BLaER1 (cell line): ENCODE measurements at regions not wholly inside any gene's neighbourhood (a gene's known extent, or its start where the extent isn't known, plus 50 kb on each side); places are given as distances from the start of the nearest gene placed in this dataset.
"Not testable (repeated sequence)": the region's sequence is repeated elsewhere in the genome, so short reads cannot be mapped to it uniquely, and the experiment has no call there.

Source experiments
- H3K27ac ChIP-seq: shearing (Covaris generic); formaldehyde crosslinking; 2 replicates; pipeline ENCODE4 v1.8.1; 2022
- H3K27me3 ChIP-seq: shearing (Covaris generic); formaldehyde crosslinking; 2 replicates; pipeline ENCODE4 v1.8.1; 2022
- H3K36me3 ChIP-seq: shearing (Covaris generic); formaldehyde crosslinking; 2 replicates; pipeline ENCODE4 v1.8.1; 2022
- H3K4me1 ChIP-seq: shearing (Covaris generic); formaldehyde crosslinking; 2 replicates; pipeline ENCODE4 v1.8.1; 2022
- H3K4me2 ChIP-seq: shearing (Covaris generic); formaldehyde crosslinking; 2 replicates; pipeline ENCODE4 v1.8.1; 2022
- H3K4me3 ChIP-seq: shearing (Covaris generic); formaldehyde crosslinking; 2 replicates; pipeline ENCODE4 v1.8.1; 2022
- H3K9ac ChIP-seq: shearing (Covaris generic); formaldehyde crosslinking; 2 replicates; pipeline ENCODE4 v1.8.1; 2022
- H3K9me3 ChIP-seq: shearing (Covaris generic); formaldehyde crosslinking; 2 replicates; pipeline ENCODE4 v1.8.1; 2022
- H4K20me1 ChIP-seq: shearing (Covaris generic); formaldehyde crosslinking; 2 replicates; pipeline ENCODE4 v1.8.1; 2022
- Cebpa-rat ChIP-seq: shearing (Covaris generic); IDR thresholded peaks from 2 replicates; pipeline ENCODE4 v1.8.1; 2022

DNA sequence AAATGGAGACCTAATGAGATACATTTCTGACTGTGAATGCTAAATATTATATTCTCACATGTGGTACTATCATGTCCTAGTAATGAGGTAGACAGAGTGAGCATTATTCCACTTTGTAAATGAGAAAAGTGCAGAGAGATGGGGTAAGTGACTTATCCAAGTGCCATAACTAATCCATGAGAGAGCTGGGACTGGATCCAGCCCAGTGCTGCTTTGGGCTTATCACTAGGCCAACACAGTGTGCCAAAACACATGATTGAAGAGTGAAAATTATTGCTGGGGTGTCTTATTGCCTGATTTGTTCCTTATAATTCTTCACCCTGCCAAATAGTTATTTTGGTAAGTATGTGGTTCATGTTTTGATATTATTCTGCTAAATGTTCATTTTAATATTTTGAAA is 442.2 kb upstream of the GRAMD2B start:
- no peak for TF ChIP-seq Cebpa-rat
- Histone ChIP-seq H3K27ac (no peak overlapping the region), H4K20me1 (no peaks in the 10 kb centered on the region), H3K4me1 (no peaks in the 10 kb centered on the region), H3K27me3 (no peaks in the 10 kb centered on the region), H3K9me3 (no peaks in the 10 kb centered on the region), H3K36me3 (no peaks in the 10 kb centered on the region), H3K4me2 (no peak overlapping the region), H3K4me3 (no peak overlapping the region), H3K9ac (no peak overlapping the region)

GRCh38 chr5:125987677-125988255 is 435.4 kb upstream of the GRAMD2B start:
- Histone ChIP-seq H3K4me3 (no peak overlapping the region), H3K9me3 (no peaks in the 10 kb centered on the region), H3K27me3 (no peaks in the 10 kb centered on the region), H3K4me1 (no peaks in the 10 kb centered on the region), H3K4me2 (no peak overlapping the region), H3K36me3 (no peaks in the 10 kb centered on the region), H3K27ac (no peak overlapping the region), H3K9ac (no peak overlapping the region), H4K20me1 (no peaks in the 10 kb centered on the region)
- TF ChIP-seq Cebpa-rat: no peak

DNA sequence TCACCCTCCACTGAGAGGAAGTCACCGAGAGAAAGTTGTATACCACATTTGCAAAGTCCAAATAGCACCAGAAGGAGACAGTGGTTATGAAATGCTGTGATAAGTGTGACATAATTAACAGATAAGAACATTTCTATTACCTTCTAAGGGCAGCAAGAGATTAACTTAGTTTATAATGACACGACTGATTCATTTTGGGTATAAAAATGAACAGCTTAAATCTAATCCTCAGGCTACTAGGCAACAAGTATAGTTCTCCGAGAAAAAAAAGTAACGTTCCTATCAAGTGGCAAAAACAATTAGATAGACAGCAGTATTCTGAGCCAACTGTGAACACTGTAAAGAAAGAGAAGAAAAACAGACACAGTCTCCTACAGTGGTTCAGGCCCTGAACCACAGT is 431.2 kb upstream of the GRAMD2B start:
- Histone ChIP-seq H3K4me3 (no peak overlapping the region), H3K36me3 (no peaks in the 10 kb centered on the region), H4K20me1 (no peaks in the 10 kb centered on the region), H3K27ac (no peak overlapping the region), H3K9ac (no peak overlapping the region), H3K4me2 (no peak overlapping the region), H3K4me1 (no peaks in the 10 kb centered on the region), H3K27me3 (no peaks in the 10 kb centered on the region), H3K9me3 (no peaks in the 10 kb centered on the region)
- no peak for TF ChIP-seq Cebpa-rat

DNA sequence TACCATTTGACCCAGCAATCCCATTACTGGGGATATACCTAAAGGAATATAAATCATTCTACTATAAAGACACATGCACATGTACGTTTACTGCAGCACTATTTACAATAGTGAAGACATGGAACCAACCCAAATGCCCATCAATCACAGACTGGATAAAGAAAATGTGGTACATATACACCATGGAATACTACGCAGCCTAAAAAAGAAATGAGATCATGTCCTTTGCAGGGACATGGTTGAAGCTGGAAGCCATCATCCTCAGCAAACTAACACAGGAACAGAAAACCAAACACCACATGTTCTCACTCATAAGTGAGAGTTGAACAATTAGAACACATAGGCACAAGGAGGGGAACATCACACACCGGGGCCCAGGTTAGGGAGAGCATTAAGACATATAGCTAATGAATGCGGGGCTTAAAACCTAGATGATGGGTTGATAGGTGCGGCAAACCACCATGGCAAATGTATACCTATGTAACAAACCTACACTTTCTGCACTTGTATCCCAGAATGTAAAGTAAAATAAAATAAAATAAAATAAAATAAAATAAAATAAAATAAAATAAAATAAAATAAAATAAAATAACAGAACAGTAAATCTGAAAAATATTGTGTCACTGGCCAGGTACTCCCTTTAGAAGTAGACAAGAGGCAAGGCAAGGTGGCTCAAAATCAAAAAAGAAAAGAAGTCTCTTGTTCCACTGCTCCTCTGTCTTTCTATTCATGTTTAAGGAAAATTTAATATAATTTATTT is 423.8 kb upstream of the GRAMD2B start:
- not testable (repeated sequence) for H3K27ac ChIP-seq, H4K20me1 ChIP-seq, H3K4me1 ChIP-seq, H3K4me2 ChIP-seq, H3K27me3 ChIP-seq, H3K36me3 ChIP-seq, H3K4me3 ChIP-seq, H3K9ac ChIP-seq, H3K9me3 ChIP-seq

GRCh38 chr5:126000507-126000906 is 422.7 kb upstream of the GRAMD2B start:
- Histone ChIP-seq H3K27ac (no peak overlapping the region), H3K4me2 (no peak overlapping the region), H3K9ac (no peak overlapping the region), H3K36me3 (no peaks in the 10 kb centered on the region), H3K4me1 (no peaks in the 10 kb centered on the region), H3K27me3 (no peaks in the 10 kb centered on the region), H4K20me1 (no peaks in the 10 kb centered on the region), H3K4me3 (no peak overlapping the region), H3K9me3 (no peaks in the 10 kb centered on the region)
- TF ChIP-seq Cebpa-rat: no peak

DNA sequence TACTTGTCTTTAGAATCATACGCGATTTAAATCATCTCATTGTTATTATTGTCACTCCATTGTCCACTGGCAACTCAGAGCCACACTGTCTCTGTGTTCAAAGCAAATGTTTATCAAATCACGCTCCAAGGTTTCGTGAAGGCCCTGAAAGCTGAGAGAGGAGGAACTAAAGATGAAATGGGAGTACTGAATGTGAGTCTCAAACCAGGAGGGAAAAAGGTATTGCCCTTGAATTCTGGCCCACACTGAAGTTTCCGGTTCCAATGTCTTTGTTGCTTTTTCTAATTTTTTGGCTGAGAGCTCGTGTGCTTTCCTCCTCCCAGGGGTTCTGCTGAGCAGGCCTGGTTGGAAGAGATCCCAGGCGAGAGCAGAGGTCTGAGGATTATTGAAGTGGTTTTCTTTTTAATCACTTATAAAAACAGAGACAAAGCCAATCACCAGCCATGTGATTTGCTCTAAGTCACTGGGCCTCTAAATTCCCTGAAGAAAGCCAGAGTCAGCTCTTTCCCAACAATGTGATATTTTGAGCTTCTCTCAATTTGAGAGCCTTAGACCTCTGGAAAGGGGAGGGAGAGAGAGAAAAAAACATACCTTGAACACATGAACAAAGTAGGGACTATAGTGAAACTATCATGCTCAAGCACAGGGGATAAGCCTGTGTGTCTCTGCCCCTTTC is 420.8 kb upstream of the GRAMD2B start:
- TF ChIP-seq Cebpa-rat: no peak
- Histone ChIP-seq H3K9ac (no peak overlapping the region), H3K4me1 (no peaks in the 10 kb centered on the region), H3K27ac (no peak overlapping the region), H3K4me2 (no peak overlapping the region), H3K4me3 (no peak overlapping the region), H3K27me3 (no peaks in the 10 kb centered on the region), H4K20me1 (no peaks in the 10 kb centered on the region), H3K9me3 (no peaks in the 10 kb centered on the region), H3K36me3 (no peaks in the 10 kb centered on the region)

GRCh38 chr5:126003309-126003708 is 419.9 kb upstream of the GRAMD2B start:
- Histone ChIP-seq H3K27ac (no peak overlapping the region), H3K9ac (no peak overlapping the region), H3K9me3 (no peaks in the 10 kb centered on the region), H3K27me3 (no peaks in the 10 kb centered on the region), H4K20me1 (no peaks in the 10 kb centered on the region), H3K4me2 (no peak overlapping the region), H3K4me3 (no peak overlapping the region), H3K4me1 (no peaks in the 10 kb centered on the region), H3K36me3 (no peaks in the 10 kb centered on the region)
- TF ChIP-seq Cebpa-rat: no peak

DNA sequence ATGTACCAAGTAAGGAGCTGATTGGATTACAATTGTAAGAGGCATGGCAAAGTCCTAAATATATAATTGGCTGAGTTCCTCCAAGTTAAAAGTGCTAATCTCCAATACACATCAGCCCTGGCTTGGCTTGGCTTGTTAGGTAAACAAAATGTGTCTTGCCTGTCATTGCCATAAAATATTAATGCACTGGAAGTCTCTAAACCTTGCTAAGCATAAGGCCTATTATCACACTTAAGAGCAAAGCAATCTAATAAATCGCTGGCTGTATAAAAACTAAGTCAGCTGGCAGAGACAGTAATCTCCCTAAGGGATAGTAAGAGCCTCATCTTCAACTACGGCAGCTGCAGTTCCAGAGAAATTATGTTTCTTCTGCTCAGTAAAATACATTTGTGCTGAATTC is 418.6 kb upstream of the GRAMD2B start:
- no peaks in the 10 kb centered on the region for H4K20me1 ChIP-seq
- H3K9ac ChIP-seq: no peak overlapping the region
- no peaks in the 10 kb centered on the region for H3K27me3 ChIP-seq
- H3K4me1 ChIP-seq: no peaks in the 10 kb centered on the region
- TF ChIP-seq Cebpa-rat: no peak
- no peak overlapping the region for H3K27ac ChIP-seq
- H3K4me2 ChIP-seq: no peak overlapping the region
- H3K9me3 ChIP-seq: no peaks in the 10 kb centered on the region
- H3K36me3 ChIP-seq: no peaks in the 10 kb centered on the region
- H3K4me3 ChIP-seq: no peak overlapping the region

GRCh38 chr5:126007841-126008240 is 415.4 kb upstream of the GRAMD2B start:
- Histone ChIP-seq H3K27me3 (no peaks in the 10 kb centered on the region), H4K20me1 (no peaks in the 10 kb centered on the region), H3K4me2 (no peak overlapping the region), H3K4me3 (no peak overlapping the region), H3K27ac (no peak overlapping the region), H3K9ac (no peak overlapping the region), H3K4me1 (no peaks in the 10 kb centered on the region), H3K36me3 (no peaks in the 10 kb centered on the region), H3K9me3 (no peaks in the 10 kb centered on the region)
- TF ChIP-seq Cebpa-rat: no peak

GRCh38 chr5:126009566-126009965 is 413.6 kb upstream of the GRAMD2B start:
- Histone ChIP-seq H3K4me2 (no peak overlapping the region), H3K4me1 (peaks cover 3% of the 10 kb centered on the region), H3K36me3 (no peaks in the 10 kb centered on the region), H3K4me3 (no peak overlapping the region), H3K27ac (no peak overlapping the region), H3K27me3 (no peaks in the 10 kb centered on the region), H3K9me3 (no peaks in the 10 kb centered on the region), H3K9ac (no peak overlapping the region), H4K20me1 (no peaks in the 10 kb centered on the region)
- no peak for TF ChIP-seq Cebpa-rat

DNA sequence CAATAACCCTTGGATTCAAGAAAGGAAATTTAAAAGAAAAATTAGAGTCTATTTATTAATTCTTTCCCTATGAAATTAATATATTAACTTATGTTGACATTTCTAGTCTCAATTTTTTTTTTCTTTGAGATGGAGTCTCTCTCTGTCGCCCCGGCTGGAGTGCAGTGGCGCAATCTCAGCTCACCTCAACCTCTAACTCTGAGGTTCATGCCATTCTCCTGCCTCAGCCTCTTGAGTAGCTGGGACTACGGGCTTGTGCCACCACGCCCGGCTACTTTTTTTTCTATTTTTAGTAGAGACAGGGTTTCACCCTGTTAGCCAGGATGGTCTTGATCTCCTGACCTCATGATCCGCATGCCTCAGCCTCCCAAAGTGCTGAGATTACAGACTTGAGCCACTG is 411.7 kb upstream of the GRAMD2B start:
- H3K4me3 ChIP-seq, H3K4me2 ChIP-seq, H3K36me3 ChIP-seq, H4K20me1 ChIP-seq, H3K9ac ChIP-seq, H3K27me3 ChIP-seq, H3K27ac ChIP-seq, H3K9me3 ChIP-seq: not testable (repeated sequence)
- H3K4me1 ChIP-seq: peaks cover 12% of the 10 kb centered on the region
